Esophagus squamous epithelium (tissue), 4 donors: ENCODE measurements at regions not wholly inside any gene's neighbourhood (a gene's known extent, or its start where the extent isn't known, plus 50 kb on each side); places are given as distances from the start of the nearest gene placed in this dataset.

Experiments used
- POLR2A ChIP-seq, 4 donors: fragments of 450-650 bp; IDR thresholded peaks; one replicate each; pipeline ENCODE4 v1.6.1; 2017; ENCODE audit warnings: antibody characterized with exemption in 4 of 4, mild to moderate bottlenecking in 4 of 4, moderate library complexity in 3 of 4
- TF ChIP-seq, protein P1 (sequence below), 6 experiments: fragments of 450-650 bp in 4 of 6; fragments of 200-600 bp in 2 of 6; sonication (generic) in 2 of 6; IDR thresholded peaks; one replicate each; pipeline ENCODE4 v1.5.1; 2016 to 2019; ENCODE audit warnings: antibody characterized with exemption in 6 of 6, mild to moderate bottlenecking in 4 of 6, moderate library complexity in 4 of 6

DNA sequence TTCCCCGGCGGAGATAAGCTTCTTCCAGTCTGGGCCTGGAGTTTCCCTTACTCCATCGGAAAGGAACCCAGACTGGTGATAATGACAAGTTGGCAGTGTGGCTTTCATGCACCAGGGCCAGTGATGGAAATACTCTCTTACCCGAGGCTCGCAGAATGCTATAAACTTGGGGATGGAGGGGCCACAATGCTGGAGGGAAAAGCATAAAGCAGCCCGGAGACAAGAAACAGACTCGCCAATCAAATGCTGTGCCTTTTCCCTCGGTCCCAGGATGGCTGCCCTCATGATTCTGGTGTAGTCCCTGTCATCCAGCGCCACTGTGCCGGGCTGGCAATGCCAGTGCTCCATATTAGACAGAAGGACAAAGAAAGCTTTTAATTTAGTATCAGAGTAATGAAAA lies 325.6 kb downstream of the THBS2 start:
- TF ChIP-seq POLR2A (IDR thresholded peaks at IDR 0.05) = no peak
- TF ChIP-seq, protein P1, sequence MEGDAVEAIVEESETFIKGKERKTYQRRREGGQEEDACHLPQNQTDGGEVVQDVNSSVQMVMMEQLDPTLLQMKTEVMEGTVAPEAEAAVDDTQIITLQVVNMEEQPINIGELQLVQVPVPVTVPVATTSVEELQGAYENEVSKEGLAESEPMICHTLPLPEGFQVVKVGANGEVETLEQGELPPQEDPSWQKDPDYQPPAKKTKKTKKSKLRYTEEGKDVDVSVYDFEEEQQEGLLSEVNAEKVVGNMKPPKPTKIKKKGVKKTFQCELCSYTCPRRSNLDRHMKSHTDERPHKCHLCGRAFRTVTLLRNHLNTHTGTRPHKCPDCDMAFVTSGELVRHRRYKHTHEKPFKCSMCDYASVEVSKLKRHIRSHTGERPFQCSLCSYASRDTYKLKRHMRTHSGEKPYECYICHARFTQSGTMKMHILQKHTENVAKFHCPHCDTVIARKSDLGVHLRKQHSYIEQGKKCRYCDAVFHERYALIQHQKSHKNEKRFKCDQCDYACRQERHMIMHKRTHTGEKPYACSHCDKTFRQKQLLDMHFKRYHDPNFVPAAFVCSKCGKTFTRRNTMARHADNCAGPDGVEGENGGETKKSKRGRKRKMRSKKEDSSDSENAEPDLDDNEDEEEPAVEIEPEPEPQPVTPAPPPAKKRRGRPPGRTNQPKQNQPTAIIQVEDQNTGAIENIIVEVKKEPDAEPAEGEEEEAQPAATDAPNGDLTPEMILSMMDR (IDR thresholded peaks at IDR 0.05) = no peak
